Stimulated activated CD4-positive, alpha-beta T cell treated with anti-CD3 and anti-CD28 coated beads, TNF-alpha, amount 100 ng/mL, for 24 hours (primary cell): ENCODE measurements at regions not wholly inside any gene's neighbourhood (a gene's known extent, or its start where the extent isn't known, plus 50 kb on each side); places are given as distances from the start of the nearest gene placed in this dataset.

Source experiments
- DNase-seq, 3 experiments: peaks; one replicate each; pipeline ENCODE4 v3.0.0-alpha.2; 2020; ENCODE audit warnings: low read depth in 3 of 3

DNA sequence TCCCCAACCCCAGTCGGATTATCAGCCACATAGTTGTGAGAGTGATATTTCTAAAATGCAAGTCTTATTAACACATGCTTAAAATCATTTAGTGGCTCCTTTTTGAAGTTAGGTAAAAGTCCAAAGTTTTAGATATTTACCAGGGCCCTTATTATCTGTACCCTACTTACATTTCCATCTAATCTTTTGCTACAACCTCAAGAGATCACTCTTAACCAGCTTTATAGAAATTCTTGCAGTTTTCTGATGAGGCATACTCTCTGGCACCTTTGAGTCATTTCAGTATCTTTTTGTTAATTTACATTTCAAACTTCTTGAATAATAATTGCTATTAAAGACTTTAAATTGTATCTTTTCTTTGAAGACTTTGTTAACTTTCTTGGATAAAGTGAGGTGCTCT is 453.3 kb downstream of the RFPL4B start:
- no peak for DNase-seq

- DNase-seq: no peak
Observed at GRCh38 chr6:112800916-112801315, 453.8 kb downstream of the RFPL4B start.

DNA sequence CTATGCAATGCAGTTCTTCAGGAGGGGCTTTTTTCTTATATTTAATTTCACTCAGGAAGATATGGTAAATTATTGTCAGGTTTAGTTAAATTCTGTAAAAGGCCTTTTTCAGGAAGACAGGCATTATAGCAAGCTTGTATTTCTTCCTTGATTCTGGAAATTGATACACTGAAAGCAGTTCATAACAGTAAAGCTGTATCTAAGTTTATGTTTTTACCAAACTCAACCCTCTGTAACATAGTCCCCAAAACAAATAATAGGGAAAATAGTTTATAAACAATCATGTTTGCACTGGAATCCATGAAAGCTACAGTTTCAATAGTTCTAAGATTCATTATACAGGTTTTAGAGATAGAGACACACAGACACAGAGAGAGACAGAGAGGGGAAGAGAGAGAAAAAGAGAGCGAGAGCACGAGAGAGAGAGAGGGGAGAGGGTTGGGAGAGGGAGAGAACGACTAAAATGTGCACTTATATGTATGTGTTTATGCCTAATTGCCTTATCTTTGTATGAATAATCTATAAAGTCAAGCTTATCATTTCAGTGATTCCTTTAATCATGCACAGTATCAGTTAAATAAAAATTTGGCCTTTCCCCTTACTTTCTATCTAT is 454.4 kb downstream of the RFPL4B start:
- DNase-seq: no peak

DNA sequence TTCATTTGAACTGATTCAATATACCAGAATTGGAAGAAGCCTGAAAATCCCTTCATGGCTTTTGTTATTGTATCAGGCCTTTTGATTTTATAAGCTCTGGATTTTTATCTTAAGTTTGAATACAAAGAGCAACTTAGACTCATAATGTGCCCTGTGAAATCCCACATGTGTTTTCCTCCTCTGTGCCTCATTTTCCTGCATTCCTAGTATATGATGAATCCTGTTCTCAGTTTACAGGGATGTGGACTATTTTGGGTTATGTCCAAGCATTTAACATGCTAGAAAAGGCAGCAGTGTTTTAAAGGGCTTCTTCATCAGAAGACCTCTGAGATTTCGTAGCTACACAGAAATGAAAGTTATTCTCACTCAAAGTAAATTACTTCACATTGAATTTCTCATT is 455.0 kb downstream of the RFPL4B start:
- DNase-seq: no peak

DNA sequence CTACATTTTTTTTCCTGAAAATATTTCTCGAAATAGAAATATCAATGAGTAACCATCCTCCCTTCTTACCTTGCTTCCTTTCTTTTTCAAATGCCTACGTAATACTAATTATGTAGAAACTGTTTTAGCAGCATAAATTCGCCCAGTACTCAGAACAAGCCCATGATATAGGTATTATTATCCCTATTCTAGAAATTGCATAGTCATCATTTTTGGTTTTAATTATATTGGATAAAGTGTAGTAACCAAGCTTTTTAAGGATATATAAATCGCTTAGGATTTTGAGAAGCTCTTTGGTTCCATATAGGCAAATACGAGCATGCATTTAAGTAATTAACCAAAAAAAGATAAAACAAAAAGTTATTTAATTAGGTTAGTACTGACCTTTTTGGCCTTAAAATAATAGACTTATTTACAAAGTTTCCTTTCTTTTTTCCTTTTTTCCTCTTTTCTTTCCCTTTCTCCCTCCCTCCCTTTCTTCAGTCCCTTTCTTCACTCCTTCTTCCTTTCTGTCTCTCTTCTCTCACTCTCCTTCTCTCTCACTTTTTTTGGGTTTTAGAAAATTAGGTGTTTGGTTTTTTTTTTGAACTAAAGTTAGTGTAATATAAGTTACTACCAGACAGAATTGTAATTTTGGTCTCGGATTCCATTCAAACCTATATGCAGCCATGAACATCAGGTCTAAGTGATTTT is 457.7 kb downstream of the RFPL4B start:
- no peak for DNase-seq

GRCh38 chr6:112806163-112806865 is 459.2 kb downstream of the RFPL4B start:
- DNase-seq: no peak

- DNase-seq: no peak
Observed at GRCh38 chr6:112821476-112821875, 474.3 kb downstream of the RFPL4B start.

- no peak for DNase-seq
Observed at GRCh38 chr6:112822769-112823168, 475.6 kb downstream of the RFPL4B start.

DNA sequence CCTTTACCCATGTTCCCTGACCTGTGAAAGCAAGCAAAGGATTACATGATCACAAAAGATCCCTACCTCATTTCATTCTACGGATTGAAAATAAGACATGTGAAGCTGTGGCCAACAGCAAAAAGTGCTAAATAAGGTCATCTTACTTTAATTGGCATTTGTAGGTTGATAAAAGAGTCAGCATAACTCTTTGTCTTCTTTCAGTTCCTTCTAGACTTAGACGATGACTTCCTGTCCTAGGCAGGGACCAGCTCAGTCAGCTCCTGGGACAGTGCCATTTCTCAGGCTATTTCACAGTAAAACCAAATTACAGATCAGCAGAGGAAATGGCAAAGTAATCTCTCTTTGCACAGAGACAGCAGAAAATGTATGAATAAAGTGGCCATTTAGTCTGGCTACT is 480.7 kb downstream of the RFPL4B start:
- DNase-seq: no peak

DNA sequence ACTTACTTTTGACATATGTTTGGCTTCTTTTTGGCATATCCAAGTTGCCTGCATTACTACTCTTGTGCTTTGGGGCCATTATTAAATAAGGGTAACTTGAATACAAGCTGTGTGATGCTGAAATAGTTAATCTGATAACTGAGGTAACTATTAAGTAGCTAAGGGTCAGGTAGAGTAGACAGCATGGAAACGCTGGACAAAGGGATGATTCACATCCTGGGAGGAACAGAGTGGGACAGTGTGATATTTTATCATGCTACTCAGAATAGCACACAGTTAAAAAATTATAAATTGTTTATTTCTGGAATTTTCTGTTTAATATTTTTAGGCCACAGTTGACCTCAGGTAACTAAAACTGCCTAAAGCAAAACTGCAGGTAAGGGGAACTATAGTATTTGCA is 483.9 kb downstream of the RFPL4B start:
- no peak for DNase-seq

GRCh38 chr6:112833581-112834131 is 486.5 kb downstream of the RFPL4B start:
- DNase-seq: no peak

GRCh38 chr6:112835078-112835477 is 487.9 kb downstream of the RFPL4B start:
- no peak for DNase-seq

- DNase-seq: no peak
Observed at GRCh38 chr6:112839525-112839961, 492.4 kb downstream of the RFPL4B start.

GRCh38 chr6:112841553-112842329 is 494.6 kb downstream of the RFPL4B start:
- no peak for DNase-seq

DNA sequence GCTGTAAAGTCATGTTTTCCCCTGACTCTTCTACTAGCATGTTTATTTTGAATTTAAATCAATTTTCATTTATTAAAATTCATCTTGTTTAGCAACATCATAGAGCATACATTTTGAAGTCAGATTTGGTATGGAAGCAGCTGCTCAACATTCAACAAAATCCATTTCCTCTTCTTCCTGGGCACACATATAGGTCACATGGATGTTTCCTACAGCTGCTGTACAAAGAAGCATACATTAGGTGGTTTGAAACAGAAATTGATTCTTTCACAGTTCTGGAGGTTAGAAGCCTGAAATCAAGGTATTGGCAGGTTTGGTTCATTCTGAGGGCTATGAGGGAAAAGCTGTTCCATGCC is 495.2 kb downstream of the RFPL4B start:
- no peak for DNase-seq

GRCh38 chr6:112846681-112847080 is 499.6 kb downstream of the RFPL4B start:
- no peak for DNase-seq

DNA sequence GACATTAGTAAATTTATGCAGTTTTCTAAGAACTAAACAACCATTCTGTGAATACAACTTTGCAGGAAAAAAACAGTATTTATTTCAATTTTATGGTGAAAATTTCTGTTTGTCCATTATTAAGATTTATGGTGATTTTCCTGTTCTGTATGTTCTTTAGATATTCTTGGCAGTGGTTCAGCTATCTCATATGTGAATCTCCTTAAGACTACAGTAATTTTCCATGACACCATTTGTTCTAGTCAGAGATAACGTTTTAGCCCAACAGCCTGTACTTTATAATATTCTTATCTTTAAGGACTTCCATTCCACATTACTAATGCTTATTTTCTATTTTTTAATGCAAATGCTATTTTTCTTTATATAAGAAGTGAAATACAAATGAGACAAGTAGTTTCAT is 504.0 kb downstream of the RFPL4B start:
- DNase-seq: no peak

DNA sequence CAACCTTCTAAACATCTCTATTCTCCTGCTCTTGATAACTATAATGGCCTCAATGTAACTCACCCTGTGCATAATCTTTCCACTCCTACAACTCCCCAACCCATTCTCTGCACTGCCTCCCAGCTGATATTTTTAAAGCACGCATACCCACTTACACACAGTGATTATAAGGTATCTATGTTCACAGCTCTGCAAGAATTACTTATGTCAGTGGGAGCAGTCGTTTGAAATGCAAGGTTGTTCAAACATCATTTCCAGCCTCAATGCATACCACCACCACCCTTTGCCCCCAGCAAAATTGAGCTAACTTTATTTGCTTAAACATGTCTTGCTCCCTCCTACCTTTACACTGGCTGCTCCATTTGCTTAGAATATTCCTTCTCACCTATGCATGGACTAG is 506.0 kb downstream of the RFPL4B start:
- DNase-seq: no peak

DNA sequence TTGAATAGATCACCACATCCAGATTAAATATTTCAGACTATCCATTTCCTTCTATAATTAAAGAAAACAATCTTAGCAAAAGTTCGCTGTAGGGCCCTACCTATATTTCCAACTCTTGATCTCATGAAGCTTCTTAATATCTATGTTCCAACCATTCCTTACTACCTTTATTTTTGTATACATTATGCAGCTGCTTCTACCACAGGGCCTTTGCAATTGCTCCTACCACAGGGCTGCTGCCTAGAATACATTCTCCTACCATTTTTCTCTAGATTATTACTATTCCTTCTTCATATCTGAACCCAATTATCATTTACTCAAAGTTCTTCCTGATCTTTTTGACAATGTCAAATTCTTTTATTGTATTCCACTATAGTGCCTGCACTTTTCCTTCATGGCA is 516.6 kb downstream of the RFPL4B start:
- DNase-seq: no peak

DNA sequence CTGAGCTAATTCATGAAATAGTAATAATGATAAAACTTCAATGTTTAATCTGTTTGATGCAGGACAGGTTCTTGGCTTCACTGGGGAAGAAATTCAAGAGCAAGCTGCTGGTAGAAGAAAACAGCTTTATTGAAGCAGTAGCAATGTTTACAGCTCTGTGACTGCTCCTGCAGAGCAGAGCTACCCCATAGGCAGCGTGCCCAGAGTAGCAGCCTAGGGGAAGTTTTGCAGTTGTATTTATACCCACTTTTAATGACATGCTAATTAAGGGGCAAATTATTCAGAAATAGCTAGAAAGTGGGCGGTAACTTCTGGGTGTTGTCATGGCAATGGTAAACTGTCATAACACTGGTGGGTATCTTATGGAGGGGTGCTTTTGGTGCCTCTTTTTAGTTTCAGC is 518.0 kb downstream of the RFPL4B start:
- no peak for DNase-seq

GRCh38 chr6:112874881-112875280 is 527.8 kb downstream of the RFPL4B start:
- DNase-seq: no peak
